Kidney (tissue), 13 donors: ENCODE measurements at regions not wholly inside any gene's neighbourhood (a gene's known extent, or its start where the extent isn't known, plus 50 kb on each side); places are given as distances from the start of the nearest gene placed in this dataset.
A peak's percentile ranks its signal among the peaks of the same experiment; 100 is the strongest.

ENCODE experiments used
- DNase-seq, 5 donors: peaks; one replicate each; pipeline ENCODE4 v3.0.0-alpha.2; 2013 to 2020
- FAIRE-seq: peaks from 2 replicates; lab custom pipeline; 2012; peaks lifted over from hg19 to GRCh38; lab: Jason Lieb, UNC
- H3K27ac ChIP-seq, 2 donors: one replicate each; pipeline ENCODE4 v1.7.0; 2013; ENCODE audit warnings: low read depth in 2 of 2, low read length in 2 of 2, inconsistent platforms in 1 of 2
- H3K27me3 ChIP-seq: one replicate; pipeline ENCODE4 v1.7.1; 2013; ENCODE audit warnings: low read length, inconsistent platforms; ENCODE audit not compliant: control insufficient read depth, insufficient read depth
- H3K36me3 ChIP-seq, 3 donors: one replicate each; pipeline versions ENCODE4 v1.7.0 to v1.7.1; 2013; ENCODE audit warnings: low read length in 3 of 3, control low read depth in 1 of 3, inconsistent platforms in 1 of 3; ENCODE audit not compliant: insufficient read depth in 3 of 3, control insufficient read depth in 2 of 3
- H3K4me1 ChIP-seq, 3 donors: one replicate each; pipeline versions ENCODE4 v1.7.0 to v1.7.1; 2013; ENCODE audit warnings: low read length in 3 of 3, inconsistent platforms in 1 of 3, low read depth in 1 of 3; ENCODE audit not compliant: control insufficient read depth in 2 of 3, insufficient read depth in 2 of 3
- H3K4me3 ChIP-seq, 3 donors: one replicate each; pipeline versions ENCODE4 v1.7.0 to v1.8.1; 2013; ENCODE audit warnings: low read length in 3 of 3, control low read depth in 1 of 3, inconsistent platforms in 1 of 3
- H3K9ac ChIP-seq, 3 donors: one replicate each; pipeline versions ENCODE4 v1.7.0 to v1.7.1; 2013; ENCODE audit warnings: low read length in 3 of 3, control low read depth in 1 of 3, inconsistent platforms in 1 of 3
- H3K9me3 ChIP-seq, 3 donors: one replicate each; pipeline versions ENCODE4 v1.7.0 to v1.7.1; 2013; ENCODE audit warnings: low read length in 3 of 3, control low read depth in 1 of 3, inconsistent platforms in 1 of 3; ENCODE audit not compliant: control insufficient read depth in 2 of 3, insufficient read depth in 1 of 3
- intact Hi-C: fragments of 100-400 bp; cut with DNase I; formaldehyde crosslinking; loops from one replicate; pipeline ENCODE4 v1.11.1; 2022
- TF ChIP-seq, protein P1 (sequence below): IDR thresholded peaks from 3 replicates; pipeline ENCODE4 v1.5.1; 2012; ENCODE audit warnings: mild to moderate bottlenecking, moderate library complexity, borderline replicate concordance; ENCODE audit not compliant: insufficient read depth; ENCODE audit errors: extremely low read depth
- donor health status: control.
- donor health status: control.
- donor health status: control.
- donor health status: control.
- donor health status: control.
- donor health status: DM: yes; HTN: yes; CAD: no.
- donor health status: Normal renal cell carcinoma (clear cell type).

DNA sequence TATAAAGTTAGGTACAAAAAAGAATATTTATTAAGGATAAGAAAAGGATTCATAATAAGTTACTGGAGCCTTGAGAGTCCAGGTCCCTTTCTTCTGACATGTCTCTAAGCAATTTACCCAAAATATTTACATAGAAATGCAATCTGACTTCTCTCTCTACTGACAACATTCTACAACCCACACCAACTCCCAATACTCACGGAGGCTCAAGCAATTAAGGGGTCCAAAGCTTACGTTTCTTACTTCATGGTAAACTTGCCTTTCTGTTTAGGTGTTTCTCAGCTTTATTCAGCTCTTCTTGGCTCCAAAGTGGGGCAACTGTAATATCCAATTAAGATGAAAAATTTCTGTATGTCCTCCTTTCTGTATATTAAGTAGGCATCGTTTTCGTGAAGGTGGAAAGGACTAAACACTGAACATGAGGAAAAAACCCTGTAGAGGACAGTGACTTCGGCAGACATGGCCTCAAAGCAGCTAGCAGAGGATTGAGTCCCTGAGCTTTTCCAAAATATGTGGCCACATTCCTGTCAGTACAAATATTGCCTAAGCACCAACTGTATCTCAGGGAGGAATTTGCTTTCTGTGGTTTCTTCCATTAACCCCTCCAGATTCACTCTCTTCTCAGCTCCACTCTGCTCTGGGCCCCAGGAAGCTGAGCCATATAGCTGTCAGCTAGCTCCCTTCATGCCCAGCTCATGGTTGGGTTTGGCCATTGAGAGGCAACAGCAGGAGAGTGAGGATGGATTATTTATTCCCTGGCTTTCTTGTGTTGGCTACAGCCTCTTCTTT lies 67.9 kb upstream of the GLS start:
- peak in 1 of 5 donors; percentile 41 for DNase-seq
- TF ChIP-seq, protein P1, sequence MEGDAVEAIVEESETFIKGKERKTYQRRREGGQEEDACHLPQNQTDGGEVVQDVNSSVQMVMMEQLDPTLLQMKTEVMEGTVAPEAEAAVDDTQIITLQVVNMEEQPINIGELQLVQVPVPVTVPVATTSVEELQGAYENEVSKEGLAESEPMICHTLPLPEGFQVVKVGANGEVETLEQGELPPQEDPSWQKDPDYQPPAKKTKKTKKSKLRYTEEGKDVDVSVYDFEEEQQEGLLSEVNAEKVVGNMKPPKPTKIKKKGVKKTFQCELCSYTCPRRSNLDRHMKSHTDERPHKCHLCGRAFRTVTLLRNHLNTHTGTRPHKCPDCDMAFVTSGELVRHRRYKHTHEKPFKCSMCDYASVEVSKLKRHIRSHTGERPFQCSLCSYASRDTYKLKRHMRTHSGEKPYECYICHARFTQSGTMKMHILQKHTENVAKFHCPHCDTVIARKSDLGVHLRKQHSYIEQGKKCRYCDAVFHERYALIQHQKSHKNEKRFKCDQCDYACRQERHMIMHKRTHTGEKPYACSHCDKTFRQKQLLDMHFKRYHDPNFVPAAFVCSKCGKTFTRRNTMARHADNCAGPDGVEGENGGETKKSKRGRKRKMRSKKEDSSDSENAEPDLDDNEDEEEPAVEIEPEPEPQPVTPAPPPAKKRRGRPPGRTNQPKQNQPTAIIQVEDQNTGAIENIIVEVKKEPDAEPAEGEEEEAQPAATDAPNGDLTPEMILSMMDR, result no peak
- no peaks in the 10 kb centered on the region for H3K27me3 ChIP-seq
- H3K36me3 ChIP-seq, result no peaks in the 10 kb centered on the region
- no peaks in the 10 kb centered on the region for H3K9me3 ChIP-seq
- intact Hi-C loops, result no loop called here
- H3K9ac ChIP-seq, result no peak overlapping the region
- H3K4me1 ChIP-seq, result peaks cover 0 to 10% (median 0%) of the 10 kb centered on the region in 3 donors
- H3K4me3 ChIP-seq, result no peak overlapping the region
- H3K27ac ChIP-seq, result no peak overlapping the region
- FAIRE-seq, result no peak

DNA sequence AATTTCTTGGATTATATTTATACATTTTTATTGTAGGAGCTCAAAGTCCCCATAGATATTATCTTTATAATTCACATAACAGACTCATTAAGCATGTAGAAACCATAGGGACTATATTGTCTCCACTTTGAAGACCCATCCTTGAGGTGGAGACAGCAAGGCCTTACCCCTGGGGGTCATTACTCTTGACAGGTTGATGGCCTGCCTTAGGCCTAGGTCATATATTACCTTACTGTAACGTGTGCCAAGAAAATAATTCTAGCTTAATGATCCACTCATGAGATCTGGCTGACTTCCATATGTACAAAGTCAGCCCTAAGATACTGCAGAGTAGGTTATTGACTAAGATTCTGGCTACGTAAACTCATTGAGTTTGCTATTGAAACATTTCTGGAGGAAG lies 65.4 kb upstream of the GLS start:
- TF ChIP-seq, protein P1, result no peak
- peak; percentile 3 for FAIRE-seq
- Histone ChIP-seq H3K27me3 (no peaks in the 10 kb centered on the region), H3K4me3 (peak overlapping the region in 1 of 3 donors; percentile 3), H3K9me3 (no peaks in the 10 kb centered on the region), H3K4me1 (peaks cover 0 to 10% (median 0%) of the 10 kb centered on the region in 3 donors), H3K36me3 (no peaks in the 10 kb centered on the region), H3K9ac (no peak overlapping the region), H3K27ac (no peak overlapping the region)
- intact Hi-C loops, result no loop called here
- DNase-seq, result no peak

DNA sequence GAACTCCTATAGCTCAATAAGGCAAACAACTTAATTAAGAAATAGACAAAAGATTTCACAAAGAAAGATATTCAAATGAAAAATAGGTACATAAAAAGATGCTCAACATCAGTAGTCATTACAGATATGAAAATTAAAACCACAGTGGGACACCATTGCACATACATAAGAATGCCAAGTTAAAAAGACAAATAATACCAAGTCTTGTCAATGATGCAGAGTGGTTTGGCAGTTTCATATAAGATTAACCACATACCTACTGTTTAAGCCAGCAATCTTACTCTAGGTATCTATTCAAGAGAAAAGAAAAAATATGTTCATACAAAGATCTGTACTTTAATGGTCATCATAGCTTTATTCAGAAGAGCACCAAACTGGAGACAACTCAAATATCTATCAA lies 63.5 kb upstream of the GLS start:
- intact Hi-C loops, result no loop called here
- no peaks in the 10 kb centered on the region for H3K9me3 ChIP-seq
- no peak for DNase-seq
- no peak overlapping the region for H3K27ac ChIP-seq
- no peak overlapping the region for H3K4me3 ChIP-seq
- TF ChIP-seq, protein P1, result no peak
- no peak overlapping the region for H3K9ac ChIP-seq
- no peak for FAIRE-seq
- H3K27me3 ChIP-seq, result no peaks in the 10 kb centered on the region
- H3K36me3 ChIP-seq, result no peaks in the 10 kb centered on the region
- peaks cover 0 to 10% (median 0%) of the 10 kb centered on the region in 3 donors for H3K4me1 ChIP-seq
